ENCODE measurements at regions not wholly inside any gene's neighbourhood (a gene's known extent, or its start where the extent isn't known, plus 50 kb on each side); places are given as distances from the start of the nearest gene placed in this dataset.
"Not testable (repeated sequence)": the region's sequence is repeated elsewhere in the genome, so short reads cannot be mapped to it uniquely, and the experiment has no call there.

DNA sequence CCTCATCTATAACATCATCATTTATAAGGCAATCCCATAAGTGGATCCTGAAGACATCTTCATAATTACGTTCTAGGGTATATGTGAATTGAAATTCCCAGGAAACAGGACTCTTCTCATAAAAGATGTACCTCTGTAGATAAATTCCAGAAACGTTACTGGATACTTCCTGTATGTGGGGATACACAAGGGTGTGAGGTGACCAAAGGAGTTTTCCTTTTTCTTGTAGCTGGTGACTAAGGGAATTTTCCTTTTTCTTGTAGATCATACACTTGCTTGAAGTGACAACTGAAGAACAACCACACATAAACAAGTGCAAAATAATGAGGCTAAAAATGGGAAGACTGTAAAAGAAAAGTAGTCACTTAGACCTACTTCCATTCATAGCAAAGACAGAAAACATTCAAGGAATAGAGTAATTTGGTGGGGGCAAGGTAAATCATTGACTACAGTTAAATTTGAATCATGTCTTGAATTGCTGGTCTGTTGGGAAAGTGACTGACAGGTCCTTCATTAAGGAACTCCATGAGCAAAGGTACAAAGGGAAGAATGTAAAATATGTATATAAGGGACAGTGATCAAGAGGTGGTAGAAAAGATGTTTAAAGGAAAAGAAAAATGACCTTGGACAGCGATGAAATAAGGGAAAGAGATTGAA lies 53.2 kb upstream of the UBE2E3 start:
- no peak for DNase-seq (ENCODE audit: low read depth, low spot score)

DNA sequence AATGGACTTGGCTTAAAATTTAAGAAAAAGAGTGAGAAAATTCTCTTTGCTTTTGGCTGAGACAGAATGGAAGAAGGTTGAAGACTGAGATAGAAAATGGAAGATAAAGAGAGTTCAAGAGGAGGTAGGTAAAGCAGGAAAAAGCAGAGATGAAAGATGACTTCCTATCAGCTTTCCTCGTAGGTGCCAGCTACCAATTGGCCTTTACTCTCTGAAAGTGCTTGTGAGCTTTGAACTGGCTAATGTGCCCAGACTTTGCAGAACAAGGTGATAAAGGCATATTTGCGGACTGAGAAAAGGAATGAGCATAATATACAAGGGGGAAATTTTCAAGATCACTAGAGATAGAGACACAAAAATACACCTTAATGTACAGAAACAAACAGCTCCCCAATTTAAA lies 54.7 kb upstream of the UBE2E3 start:
- DNase-seq (ENCODE audit: low read depth, low spot score), result no peak

DNA sequence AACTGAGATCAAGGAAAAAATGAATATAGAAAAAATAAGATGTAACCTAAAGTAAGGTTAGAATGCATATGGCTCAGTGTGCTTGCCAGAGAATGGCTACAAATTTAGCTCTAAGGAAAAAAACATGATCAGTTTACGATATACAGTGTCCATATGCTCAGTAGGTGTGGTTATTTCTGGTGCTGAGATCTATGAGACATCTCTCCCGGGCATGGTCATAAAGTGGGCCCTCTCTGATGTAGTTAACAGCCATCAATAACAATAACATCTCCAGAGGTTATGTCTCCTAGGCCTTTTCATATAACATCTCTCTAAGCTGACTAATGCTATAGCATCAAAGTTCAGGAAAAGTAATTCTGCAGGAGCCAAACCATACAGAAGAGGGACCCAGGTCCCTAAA lies 56.3 kb upstream of the UBE2E3 start:
- no peak for DNase-seq (ENCODE audit: low read depth, low spot score)

DNA sequence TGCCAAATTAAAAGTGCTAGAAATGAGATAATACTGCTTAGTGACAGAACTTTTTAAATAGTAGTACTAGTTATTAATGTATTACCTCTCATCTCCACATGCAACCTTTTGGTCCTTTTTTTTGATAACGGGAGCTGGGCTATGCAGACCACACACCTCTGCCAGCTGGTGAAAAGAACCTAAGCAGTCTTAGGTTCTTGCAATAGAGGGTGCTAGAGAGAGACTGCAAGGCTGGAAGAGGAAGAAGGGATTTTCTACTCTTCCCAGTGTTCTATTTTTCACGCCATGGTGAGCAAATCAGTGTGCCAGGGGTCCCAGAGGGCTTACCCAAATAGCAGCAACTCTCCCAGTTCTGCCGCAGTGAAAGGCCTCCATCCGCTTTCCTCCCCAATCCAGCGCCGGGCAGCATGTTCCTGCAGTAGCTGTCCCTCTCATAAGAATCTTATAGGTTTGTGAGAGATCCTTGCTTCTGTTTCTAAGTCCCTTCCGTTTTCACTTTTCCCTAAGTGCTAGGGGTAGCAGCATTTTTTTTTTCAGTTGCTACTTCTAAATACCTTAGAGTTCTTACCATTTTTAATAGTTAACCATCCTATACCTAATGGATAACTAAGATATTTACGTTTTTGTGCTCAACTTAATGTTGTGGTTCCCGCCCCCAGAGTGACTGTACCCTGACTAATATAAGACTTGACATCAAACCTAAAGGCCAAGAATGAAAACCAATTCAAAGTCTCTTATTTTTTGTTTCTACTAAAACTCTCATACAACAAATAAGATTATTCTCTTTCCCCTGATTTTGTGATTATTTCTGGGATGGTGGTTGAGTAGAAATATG lies 69.4 kb upstream of the UBE2E3 start:
- DNase-seq (ENCODE audit: low read depth, low spot score), result no peak

DNA sequence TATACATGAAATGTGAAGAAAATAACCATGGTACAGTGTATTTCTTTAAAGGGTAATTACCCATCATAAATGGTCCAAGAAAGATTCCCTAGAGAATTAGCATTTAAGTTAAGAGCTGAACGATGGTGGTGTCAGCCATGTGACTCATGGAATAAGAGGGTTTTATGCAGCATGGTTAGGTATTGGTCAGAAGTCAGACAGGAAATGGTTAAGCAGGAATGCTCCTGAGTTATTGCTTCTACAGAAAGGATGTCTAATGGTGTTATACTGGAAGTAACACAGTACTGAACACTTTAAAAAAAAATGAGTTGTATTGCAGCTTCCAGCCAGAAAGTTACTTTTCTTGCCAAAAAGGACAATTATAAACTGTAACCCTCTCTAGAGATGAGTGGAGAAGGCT lies 72.7 kb upstream of the UBE2E3 start:
- DNase-seq (ENCODE audit: low read depth, low spot score), result peak; percentile 50

DNA sequence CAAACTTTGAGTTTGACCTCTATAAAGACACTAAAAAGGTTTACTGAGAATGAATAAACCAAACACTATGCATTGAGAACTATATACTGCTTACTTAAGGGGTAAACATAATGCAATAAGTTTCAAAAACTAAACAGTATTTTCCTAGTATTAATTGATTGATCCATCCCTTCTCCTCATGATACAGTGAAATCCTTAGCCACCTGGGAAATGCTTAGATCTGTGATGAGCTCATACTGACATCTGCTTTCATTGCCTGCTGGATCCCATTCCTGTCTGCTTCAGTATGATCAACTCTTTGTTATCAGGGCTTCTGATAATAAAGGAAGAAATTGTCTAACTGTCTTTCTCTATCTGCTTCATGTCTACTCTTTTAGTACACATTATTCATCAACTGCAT lies 74.9 kb upstream of the UBE2E3 start:
- DNase-seq (ENCODE audit: low read depth, low spot score), result no peak

DNA sequence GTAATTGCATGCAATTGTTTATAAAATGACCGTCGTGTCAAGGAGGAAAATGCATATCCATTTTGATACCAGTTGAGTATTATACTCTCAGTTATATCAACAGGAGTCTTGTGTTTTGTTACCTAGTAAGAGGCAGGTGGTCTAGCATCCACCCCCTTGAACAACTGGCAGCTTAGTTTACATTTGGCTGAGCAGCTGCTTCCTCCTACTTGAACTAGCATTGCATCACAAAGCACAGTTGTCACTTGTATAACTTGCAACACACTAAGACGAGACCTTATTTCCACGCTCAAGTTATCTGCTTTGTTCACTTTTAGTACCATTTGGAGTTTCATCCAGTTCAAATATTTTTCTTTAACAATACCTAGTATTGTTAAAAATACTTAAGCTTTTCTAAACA lies 75.4 kb upstream of the UBE2E3 start:
- DNase-seq (ENCODE audit: low read depth, low spot score), result no peak

DNA sequence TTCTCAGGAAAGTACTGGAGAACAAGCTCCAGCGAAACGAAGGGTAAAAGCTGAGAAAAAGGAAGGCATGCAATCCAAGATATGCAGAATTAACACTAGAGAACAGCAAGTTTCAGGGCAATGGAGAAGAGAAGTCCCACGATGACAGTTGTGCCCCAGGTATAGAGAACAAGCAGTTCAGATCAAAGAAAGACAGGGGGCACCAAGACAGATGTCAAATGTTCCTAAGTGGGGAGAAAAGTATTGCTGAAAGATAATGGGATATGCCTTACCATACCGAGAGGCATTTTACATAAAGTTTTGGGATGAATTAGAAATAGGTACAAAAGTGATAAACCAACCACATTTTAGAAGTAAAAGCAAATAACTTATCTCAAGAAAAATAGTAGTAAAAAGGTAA lies 79.1 kb upstream of the UBE2E3 start:
- no peak for DNase-seq (ENCODE audit: low read depth, low spot score)

DNA sequence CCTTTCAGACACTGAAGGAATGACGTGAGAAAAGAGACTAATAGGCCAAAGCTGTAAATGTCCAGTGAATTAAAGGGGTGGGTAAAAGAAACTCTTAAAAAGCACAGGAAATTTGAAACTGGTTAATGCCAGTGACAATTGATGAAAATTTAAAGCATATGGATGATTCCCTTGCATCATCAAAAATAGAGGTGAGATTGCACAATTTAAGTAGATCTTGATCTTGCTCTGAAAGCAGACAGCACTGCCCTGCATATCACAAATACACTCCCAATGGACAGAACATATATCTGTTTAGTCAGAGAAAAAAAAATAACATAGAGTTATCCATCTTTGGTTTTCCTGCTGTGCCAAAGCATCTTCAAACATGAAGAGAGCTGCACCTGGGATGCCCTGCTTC lies 86.7 kb upstream of the UBE2E3 start:
- DNase-seq (ENCODE audit: low read depth, low spot score), result no peak

DNA sequence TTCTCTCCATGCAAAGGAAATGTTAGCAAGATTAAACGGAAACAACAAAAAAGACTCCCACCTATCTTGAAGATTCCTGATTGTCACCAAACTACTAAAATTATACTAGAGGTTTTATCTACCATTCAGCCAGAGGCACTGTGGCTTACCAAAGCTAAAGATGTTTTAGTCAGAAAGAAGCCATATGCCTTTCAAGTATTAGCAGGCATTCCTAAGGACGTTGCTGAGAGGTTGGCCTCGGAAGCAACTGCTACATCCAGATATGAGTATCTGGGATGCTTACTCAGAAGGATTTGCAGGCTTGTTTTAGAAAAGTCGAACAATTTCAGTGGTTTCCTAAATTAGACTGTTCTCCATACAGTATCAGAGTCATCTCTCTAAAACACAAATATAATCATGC lies 88.3 kb upstream of the UBE2E3 start:
- no peak for DNase-seq (ENCODE audit: low read depth, low spot score)

DNA sequence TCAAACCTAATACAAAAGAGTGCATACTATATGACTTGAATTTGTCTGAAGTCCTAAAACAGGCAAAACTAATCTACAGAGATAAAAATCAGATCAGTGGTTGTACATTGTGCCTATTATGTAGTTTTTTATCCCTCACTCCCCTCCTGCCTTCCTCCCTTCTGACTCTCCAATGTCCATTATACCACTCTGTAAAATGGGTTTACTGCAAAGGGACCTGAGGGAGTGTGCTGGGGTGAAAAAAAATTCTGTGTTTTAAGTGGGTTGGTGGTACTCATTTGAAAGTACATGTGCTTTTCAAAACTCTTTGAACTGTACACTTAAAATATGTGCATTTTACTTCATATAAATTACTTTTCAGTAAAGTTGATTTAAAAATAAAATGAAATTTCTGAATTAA lies 89.0 kb upstream of the UBE2E3 start:
- no peak for DNase-seq (ENCODE audit: low read depth, low spot score)

DNA sequence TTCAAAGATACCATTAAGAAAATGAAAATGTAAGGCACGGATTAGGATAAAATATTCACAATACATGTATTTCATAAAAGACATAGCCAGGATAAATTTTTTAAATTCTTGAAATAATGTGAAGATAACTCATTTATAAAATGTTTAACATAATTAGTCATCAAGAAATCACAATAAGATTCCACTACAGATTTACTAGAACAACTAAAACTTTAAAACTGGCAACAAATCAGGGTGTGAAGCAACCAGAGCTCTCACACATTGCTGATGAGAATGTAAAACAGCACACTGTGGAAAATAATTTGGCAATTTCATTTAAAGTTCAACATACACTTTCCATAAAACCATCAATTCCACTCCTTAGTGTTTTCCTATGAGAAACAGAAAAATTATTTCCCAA lies 89.6 kb upstream of the UBE2E3 start:
- no peak for DNase-seq (ENCODE audit: low read depth, low spot score)

DNA sequence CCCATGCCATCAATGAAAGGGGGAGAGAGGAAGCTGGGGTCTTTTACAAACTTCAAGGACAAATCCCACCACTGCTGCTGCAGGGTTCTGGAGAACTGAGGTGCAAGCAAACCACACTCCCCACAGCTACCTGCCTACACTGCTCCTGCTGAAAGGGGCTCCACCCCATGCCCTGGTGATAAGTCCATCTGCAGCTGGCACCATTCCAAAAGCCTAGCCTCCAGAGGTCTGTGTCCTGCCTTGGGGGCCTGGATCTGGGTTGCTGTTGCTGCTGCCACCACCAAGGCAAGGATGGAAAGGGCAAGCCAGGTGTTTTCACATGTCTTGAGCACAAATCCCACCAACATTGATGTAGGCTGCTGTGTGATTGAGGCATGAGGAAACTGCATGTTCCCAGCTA lies 97.4 kb upstream of the UBE2E3 start:
- DNase-seq (ENCODE audit: low read depth, low spot score), result no peak

DNA sequence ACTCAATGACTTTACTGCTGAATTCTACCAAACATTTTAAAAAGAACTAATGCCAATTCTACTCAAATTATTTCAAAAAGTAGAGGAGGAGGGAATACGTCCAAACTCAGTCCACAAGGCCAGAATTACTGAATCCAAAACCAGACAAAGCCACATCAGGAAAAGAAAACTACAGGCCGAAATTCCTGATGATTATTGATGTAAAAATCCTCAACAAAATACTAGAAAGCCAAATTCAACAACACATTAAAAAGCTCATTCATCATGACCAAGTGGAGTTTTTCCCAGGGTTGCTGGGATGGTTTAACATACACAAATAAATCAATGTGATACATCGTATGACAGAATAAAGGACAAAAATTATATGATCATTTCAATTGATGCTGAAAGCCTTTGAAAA lies 103.9 kb upstream of the UBE2E3 start:
- DNase-seq (ENCODE audit: low read depth, low spot score), result peak; percentile 75

DNA sequence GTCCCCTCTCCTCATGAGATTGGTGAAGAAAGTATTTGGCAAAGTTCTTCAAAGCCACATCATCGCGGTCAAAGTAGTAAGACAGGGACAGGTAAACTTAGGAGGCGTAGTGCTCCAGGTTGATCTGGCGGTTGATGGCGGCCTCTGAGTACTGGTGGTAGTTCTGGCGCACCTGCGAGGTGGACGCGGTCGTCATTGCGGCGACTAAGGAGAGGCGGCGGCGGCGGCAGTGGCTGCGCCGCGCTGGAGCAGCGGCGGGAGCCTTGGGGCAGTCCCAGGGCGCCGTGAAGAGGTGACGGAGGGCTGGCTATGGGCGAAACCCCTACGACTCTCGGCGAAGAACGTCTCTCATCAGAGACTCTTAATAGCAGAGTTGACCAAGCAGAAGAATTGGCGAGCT lies 107.2 kb upstream of the UBE2E3 start:
- DNase-seq (ENCODE audit: low read depth, low spot score), result no peak

DNA sequence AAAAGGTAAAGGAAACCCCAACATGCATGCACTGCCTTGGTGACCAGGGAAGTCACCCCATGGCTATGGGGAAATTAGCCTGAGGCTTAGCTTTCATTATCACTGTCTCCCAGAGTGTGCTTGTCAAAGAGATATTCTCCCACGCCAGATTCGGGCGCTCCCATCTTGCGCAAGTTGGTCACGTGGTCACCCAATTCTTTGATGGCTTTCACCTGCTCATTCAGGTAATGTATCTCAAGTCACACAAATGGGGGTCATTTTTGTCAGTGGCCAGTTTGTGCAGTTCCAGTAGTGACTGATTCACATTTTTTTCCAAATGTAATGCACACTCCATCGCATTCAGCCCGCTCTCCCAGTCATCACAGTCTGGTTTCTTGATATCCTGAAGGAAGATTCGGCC lies 107.6 kb upstream of the UBE2E3 start:
- DNase-seq (ENCODE audit: low read depth, low spot score), result not testable (repeated sequence)

DNA sequence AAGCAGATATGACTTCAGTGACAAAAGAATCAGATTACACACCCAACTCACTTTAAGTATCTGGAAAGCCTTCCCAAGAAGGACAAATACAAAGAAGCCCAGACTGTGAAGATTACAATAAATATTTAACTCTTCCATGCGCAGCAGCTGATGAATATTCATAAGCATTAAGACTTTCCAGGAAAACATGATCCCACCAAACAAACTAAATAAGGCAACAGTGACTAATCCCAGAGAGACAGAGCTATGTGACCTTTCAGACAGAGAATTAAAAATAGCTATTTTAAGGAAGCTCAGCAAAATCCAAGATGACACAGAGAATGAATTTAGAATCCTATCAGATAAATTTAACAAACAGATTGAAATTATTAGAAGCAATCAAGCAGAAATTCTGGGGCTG lies 108.2 kb upstream of the UBE2E3 start:
- peak; percentile 69 for DNase-seq (ENCODE audit: low read depth, low spot score)

DNA sequence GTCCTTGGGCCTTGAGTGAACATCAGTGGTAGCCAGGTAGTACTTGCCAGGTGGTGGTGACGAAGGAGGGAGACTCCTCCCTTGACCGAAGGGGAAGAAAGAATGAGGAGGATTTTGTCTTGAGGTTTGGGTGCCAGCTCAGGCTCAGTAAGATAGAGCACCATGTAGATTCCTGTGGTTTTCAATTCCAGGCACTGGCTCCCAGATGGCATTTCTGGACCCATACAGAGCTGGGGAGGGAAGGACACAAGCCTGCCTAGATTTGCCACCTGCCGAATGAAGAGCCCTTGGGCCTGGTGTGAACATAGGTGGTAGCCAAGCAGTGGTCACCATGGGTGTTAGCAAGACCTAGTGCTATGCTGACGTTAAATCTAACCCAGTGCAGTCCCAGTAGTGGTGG lies 108.8 kb upstream of the UBE2E3 start:
- DNase-seq (ENCODE audit: low read depth, low spot score), result peak; percentile 44

DNA sequence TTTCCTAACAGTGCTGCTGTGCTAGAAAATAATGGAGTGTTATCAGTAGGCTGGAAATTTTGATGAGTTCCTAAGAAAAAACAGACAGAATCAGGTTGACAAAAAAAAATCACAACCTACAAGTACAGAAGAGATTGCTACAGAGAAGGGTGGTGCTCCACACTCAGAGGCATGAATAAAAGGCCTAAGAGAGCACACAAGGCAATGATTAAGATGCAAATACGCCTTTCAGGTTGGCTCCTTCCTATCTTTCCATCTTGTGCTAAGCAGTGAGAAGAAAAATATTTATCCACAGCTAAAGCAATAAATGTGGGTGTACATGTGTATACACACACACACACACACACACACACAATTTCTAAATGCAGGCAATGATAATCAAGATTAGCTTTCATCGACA lies 130.6 kb upstream of the UBE2E3 start:
- no peak for DNase-seq (ENCODE audit: low read depth, low spot score)

DNA sequence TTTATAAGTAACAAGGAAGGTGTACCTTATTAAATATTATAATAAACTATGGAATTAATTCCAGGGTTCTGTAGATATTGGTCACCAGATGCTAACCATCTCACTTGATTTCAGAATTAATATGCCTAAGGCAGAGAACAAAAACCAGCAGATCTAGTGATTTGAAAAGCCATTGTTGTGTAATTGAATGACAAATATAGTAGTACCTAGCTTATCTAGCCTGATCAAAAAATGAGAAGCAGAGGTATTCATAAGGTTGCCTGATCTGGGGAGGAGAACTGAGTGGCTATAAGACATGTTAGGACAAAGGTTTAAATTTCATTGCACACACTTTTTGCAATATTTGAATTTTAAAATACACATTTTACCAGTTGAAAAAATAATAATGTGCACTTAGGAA lies 132.0 kb upstream of the UBE2E3 start:
- DNase-seq (ENCODE audit: low read depth, low spot score), result no peak

DNA sequence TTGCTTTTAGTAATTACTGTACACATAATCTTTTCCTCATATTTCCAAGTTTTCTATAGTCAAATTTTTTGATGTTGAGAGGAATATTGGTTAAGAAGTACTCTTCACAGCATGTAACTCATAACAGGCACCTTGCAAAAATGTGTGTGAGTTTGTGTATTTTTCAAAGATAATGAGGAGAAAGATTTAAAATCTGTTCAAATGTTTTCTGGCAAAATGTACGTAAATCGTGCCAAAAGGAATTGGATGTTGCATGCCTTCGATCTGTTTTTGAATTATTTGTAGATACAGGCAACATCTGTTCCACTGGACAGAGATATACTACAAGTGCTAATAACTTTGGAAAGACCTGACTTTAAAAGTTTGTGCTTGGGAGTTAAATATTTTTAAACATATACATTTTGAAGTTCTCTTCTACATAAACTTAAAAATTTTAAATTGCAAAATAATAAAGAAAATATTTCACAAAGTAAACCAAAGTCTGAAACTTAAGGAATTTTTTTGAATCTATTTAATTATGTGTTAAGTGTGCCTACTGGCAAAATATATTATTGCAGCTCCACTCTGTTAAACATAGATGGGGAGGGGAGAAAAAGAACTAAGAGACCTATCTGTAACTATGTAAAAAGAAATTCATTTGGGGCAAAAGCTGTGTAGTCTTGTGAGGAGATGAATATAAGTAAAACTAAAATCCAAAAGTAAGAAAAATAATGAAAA lies 133.5 kb upstream of the UBE2E3 start:
- no peak for DNase-seq (ENCODE audit: low read depth, low spot score)

DNA sequence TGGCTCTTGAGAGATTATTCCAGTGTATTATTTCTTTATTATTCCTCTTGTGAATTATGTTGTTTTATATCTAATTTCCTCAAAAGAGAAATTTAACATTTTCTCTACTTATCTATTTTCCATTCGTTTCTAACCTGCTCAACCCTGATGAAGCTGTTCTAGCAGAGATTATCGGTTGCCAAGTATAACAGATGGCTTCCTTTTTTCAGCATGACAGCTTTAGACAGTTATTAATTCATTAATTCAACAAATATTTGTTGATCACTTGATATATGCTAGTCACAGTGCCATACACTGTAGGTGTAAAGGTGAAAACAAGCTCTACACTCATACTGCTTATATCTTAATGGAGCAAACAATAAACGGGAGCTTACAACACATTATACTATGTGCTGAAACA lies 137.9 kb upstream of the UBE2E3 start:
- DNase-seq (ENCODE audit: low read depth, low spot score), result no peak

DNA sequence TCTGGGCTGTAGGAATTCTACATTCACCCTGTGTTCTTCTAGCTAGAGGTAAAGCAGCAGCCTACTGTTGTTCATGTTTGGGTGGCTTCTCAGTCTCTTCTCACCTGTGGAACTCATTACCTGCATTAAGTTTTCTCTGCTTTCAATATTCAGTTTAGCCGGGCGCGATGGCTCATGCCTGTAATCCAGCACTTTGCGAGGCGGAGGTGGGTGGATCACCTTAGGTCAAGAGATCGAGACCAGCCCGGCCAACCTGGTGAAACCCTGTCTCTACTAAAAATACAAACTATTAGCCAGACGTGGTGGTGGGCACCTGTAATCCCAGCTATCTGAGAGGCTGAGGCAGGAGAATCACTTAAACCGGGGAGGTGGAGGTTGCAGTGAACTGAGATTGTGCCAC lies 139.8 kb upstream of the UBE2E3 start:
- DNase-seq (ENCODE audit: low read depth, low spot score), result no peak

Data from astrocyte of the hippocampus (primary cell).